CD14-positive monocyte (primary cell): ENCODE measurements at regions not wholly inside any gene's neighbourhood (a gene's known extent, or its start where the extent isn't known, plus 50 kb on each side); places are given as distances from the start of the nearest gene placed in this dataset.

Experiments used
- DNase-seq, 3 donors: peaks; one replicate each; pipeline ENCODE4 v3.0.0-alpha.2; 2011 to 2022
- H2AFZ ChIP-seq: 2 replicates; pipeline ENCODE4 v1.6.0; 2012; ENCODE audit warnings: mild to moderate bottlenecking, low read depth, low read length, inconsistent platforms; ENCODE audit not compliant: insufficient read depth, poor library complexity, severe bottlenecking
- H3K27ac ChIP-seq, 2 donors: 1 replicate in 1 of 2; 2 replicates in 1 of 2; pipeline ENCODE4 v1.5.1; 2012 to 2013; ENCODE audit warnings: low read length in 2 of 2, control low read depth in 1 of 2, inconsistent platforms in 1 of 2, low read depth in 1 of 2, mild to moderate bottlenecking in 1 of 2
- H3K27me3 ChIP-seq, 2 donors: one replicate each; pipeline versions ENCODE4 v1.6.0 to v1.6.1; 2011 to 2013; ENCODE audit warnings: low read length in 2 of 2; ENCODE audit not compliant: control insufficient read depth in 2 of 2, insufficient read depth in 2 of 2
- H3K36me3 ChIP-seq, 2 donors: replicated peaks in 1 of 2; 1 replicate in 1 of 2; 2 replicates in 1 of 2; pipeline versions ENCODE4 v1.5.1 to v1.6.1; 2012 to 2013; ENCODE audit warnings: low read length in 2 of 2, control low read depth in 1 of 2, inconsistent platforms in 1 of 2, mild to moderate bottlenecking in 1 of 2; ENCODE audit not compliant: insufficient read depth in 2 of 2, control insufficient read depth in 1 of 2
- H3K4me1 ChIP-seq, 2 donors: 1 replicate in 1 of 2; 2 replicates in 1 of 2; pipeline versions ENCODE4 v1.5.1 to v1.6.1; 2012 to 2013; ENCODE audit warnings: low read length in 2 of 2, control low read depth in 1 of 2, inconsistent platforms in 1 of 2, mild to moderate bottlenecking in 1 of 2, moderate library complexity in 1 of 2; ENCODE audit not compliant: insufficient read depth in 2 of 2, control insufficient read depth in 1 of 2
- H3K4me2 ChIP-seq: replicated peaks from 2 replicates; pipeline ENCODE3; 2012; ENCODE audit warnings: low read length, moderate library complexity, mild to moderate bottlenecking; ENCODE audit not compliant: poor library complexity, severe bottlenecking; ENCODE audit errors: extremely low read depth
- H3K4me3 ChIP-seq, 3 experiments: fragments of 200-600 bp in 1 of 3; sonication (generic) in 1 of 3; replicated peaks in 1 of 3; 1 replicate in 2 of 3; 2 replicates in 1 of 3; pipeline ENCODE4 v1.5.1; 2011 to 2013; ENCODE audit warnings: low read length in 3 of 3, mild to moderate bottlenecking in 3 of 3, control low read depth in 2 of 3, low read depth in 2 of 3, inconsistent platforms in 1 of 3, moderate library complexity in 1 of 3
- H3K79me2 ChIP-seq: 2 replicates; pipeline ENCODE4 v1.6.0; 2012; ENCODE audit warnings: mild to moderate bottlenecking, control low read depth, inconsistent platforms, low read length, moderate library complexity; ENCODE audit not compliant: insufficient read depth
- H3K9ac ChIP-seq: 2 replicates; pipeline ENCODE4 v1.6.0; 2017; ENCODE audit warnings: low read length, mild to moderate bottlenecking; ENCODE audit not compliant: insufficient read depth, poor library complexity, severe bottlenecking
- H3K9me3 ChIP-seq, 2 donors: replicated peaks in 1 of 2; 1 replicate in 1 of 2; 2 replicates in 1 of 2; pipeline versions ENCODE4 v1.5.1 to v1.6.1; 2012 to 2013; ENCODE audit warnings: low read length in 2 of 2, control low read depth in 1 of 2; ENCODE audit not compliant: control insufficient read depth in 1 of 2, insufficient read depth in 1 of 2
- H4K20me1 ChIP-seq: 2 replicates; pipeline ENCODE4 v1.6.0; 2012; ENCODE audit warnings: mild to moderate bottlenecking, low read length, control low read depth, moderate library complexity; ENCODE audit not compliant: insufficient read depth
- H3K27ac Mint-ChIP-seq, 7 donors: one replicate each; pipeline ENCODE4 v1.8.0; 2020; ENCODE audit warnings: mild to moderate bottlenecking in 7 of 7, mixed read lengths in 7 of 7, moderate library complexity in 6 of 7, inconsistent platforms in 2 of 7
- H3K27me3 Mint-ChIP-seq, 3 donors: one replicate each; pipeline ENCODE4 v1.8.0; 2021 to 2022; ENCODE audit warnings: low read depth in 3 of 3, mild to moderate bottlenecking in 3 of 3, mixed read lengths in 3 of 3, moderate library complexity in 3 of 3, inconsistent platforms in 1 of 3
- H3K36me3 Mint-ChIP-seq, 2 donors: one replicate each; pipeline ENCODE4 v1.8.0; 2020; ENCODE audit warnings: mixed read lengths in 2 of 2, inconsistent platforms in 1 of 2, mild to moderate bottlenecking in 1 of 2
- H3K4me1 Mint-ChIP-seq: one replicate; pipeline ENCODE4 v1.8.0; 2020; ENCODE audit warnings: mild to moderate bottlenecking, mixed read lengths
- H3K4me3 Mint-ChIP-seq, 2 donors: one replicate each; pipeline ENCODE4 v1.8.0; 2020; ENCODE audit warnings: mild to moderate bottlenecking in 2 of 2, mixed read lengths in 2 of 2, moderate library complexity in 1 of 2
- H3K9me3 Mint-ChIP-seq, 7 donors: one replicate each; pipeline ENCODE4 v1.8.0; 2020 to 2022; ENCODE audit warnings: mixed read lengths in 7 of 7, mild to moderate bottlenecking in 6 of 7, moderate library complexity in 6 of 7, inconsistent platforms in 2 of 7
- CTCF ChIP-seq: fragments of 200-600 bp; IDR thresholded peaks from one replicate; pipeline ENCODE4 v1.8.0; 2022; ENCODE audit warnings: antibody characterized with exemption, mild to moderate bottlenecking
- WGBS: methylation state at CpG from one replicate; pipeline ENCODE4 v1.1.5; 2013; ENCODE audit warnings: missing lambda C conversion rate; ENCODE audit not compliant: insufficient coverage; 5-methylcytosine and 5-hydroxymethylcytosine counted together
- intact Hi-C, 2 donors: fragments of 100-400 bp; cut with micrococcal nuclease; formaldehyde crosslinking; loops; one replicate each; pipeline versions ENCODE4 v1.15.0 to v1.15.1; 2023

GRCh38 chr4:52160859-52161258 is 109.8 kb downstream of the SPATA18 start:
- intact Hi-C loops, result no loop called here
- WGBS, result no CpG with 5 or more reads among the region's 4 CpGs
- H3K27ac Mint-ChIP-seq, result no peak overlapping the region
- no peak for TF ChIP-seq CTCF
- Histone ChIP-seq H3K4me2 (no peak overlapping the region), H3K36me3 (no peaks in the 10 kb centered on the region), H4K20me1 (no peaks in the 10 kb centered on the region), H3K4me3 (no peak overlapping the region), H3K27ac (no peak overlapping the region), H3K79me2 (no peaks in the 10 kb centered on the region), H3K27me3 (peaks cover 0 to 6% of the 10 kb centered on the region in 2 donors), H2AFZ (no peak overlapping the region), H3K9ac (no peak overlapping the region), H3K4me1 (no peaks in the 10 kb centered on the region), H3K9me3 (no peaks in the 10 kb centered on the region)
- peaks cover 0 to 3% (median 0%) of the 10 kb centered on the region in 3 donors for H3K27me3 Mint-ChIP-seq
- H3K4me3 Mint-ChIP-seq, result no peak overlapping the region
- H3K36me3 Mint-ChIP-seq, result no peaks in the 10 kb centered on the region
- no peak for DNase-seq
- H3K4me1 Mint-ChIP-seq, result no peaks in the 10 kb centered on the region
- peaks cover 2 to 12% (median 3%) of the 10 kb centered on the region in 7 donors for H3K9me3 Mint-ChIP-seq

GRCh38 chr4:52164116-52164515 is 113.0 kb downstream of the SPATA18 start:
- Mint-ChIP-seq H3K27me3 (no peaks in the 10 kb centered on the region), H3K9me3 (peaks cover 0 to 7% (median 3%) of the 10 kb centered on the region in 7 donors), H3K36me3 (no peaks in the 10 kb centered on the region), H3K27ac (no peak overlapping the region), H3K4me3 (no peak overlapping the region), H3K4me1 (no peaks in the 10 kb centered on the region)
- Histone ChIP-seq H3K36me3 (no peaks in the 10 kb centered on the region), H3K27me3 (no peaks in the 10 kb centered on the region), H3K9me3 (no peaks in the 10 kb centered on the region), H2AFZ (no peak overlapping the region), H3K4me1 (no peaks in the 10 kb centered on the region), H3K79me2 (no peaks in the 10 kb centered on the region), H4K20me1 (no peaks in the 10 kb centered on the region), H3K9ac (no peak overlapping the region), H3K4me3 (no peak overlapping the region), H3K27ac (no peak overlapping the region), H3K4me2 (no peak overlapping the region)
- TF ChIP-seq CTCF, result no peak
- DNase-seq, result no peak
- no CpG with 5 or more reads among the region's 1 CpG for WGBS
- intact Hi-C loops, result no loop called here
